OCI-LY3 (cell line): ENCODE measurements at regions not wholly inside any gene's neighbourhood (a gene's known extent, or its start where the extent isn't known, plus 50 kb on each side); places are given as distances from the start of the nearest gene placed in this dataset.

Experiments
- EZH2phosphoT487 ChIP-seq: fragments of 200-600 bp; shearing (Covaris generic); IDR thresholded peaks from 2 replicates; pipeline ENCODE4 v1.6.1; 2018; ENCODE audit warnings: antibody characterized with exemption, mixed run types, low read depth
- TF ChIP-seq, protein P1 (sequence below): fragments of 200-600, 300-600 bp; sonication (generic); IDR thresholded peaks from 2 replicates; pipeline ENCODE4 v1.5.1; 2014; ENCODE audit warnings: antibody characterized with exemption, low read length, low read depth

DNA sequence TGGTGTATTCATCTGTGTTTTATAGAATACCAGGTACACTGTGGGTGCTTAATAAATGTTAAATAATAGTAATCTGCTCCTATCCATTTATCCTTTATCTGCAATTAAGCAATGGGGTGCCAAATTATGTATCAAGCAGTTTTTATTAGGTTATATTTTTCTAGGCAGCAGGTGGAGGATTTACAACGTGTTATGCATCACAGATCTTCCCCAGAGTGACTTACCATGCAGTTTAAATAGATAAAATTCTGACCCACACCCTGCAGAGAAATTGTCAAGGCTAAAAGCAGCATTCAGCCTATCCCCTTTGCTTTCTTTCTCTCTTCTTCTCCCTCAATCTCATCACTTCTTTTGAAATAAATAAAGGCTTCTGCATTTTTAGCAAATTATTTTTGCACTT is 306.4 kb downstream of the CXXC4 start:
- TF ChIP-seq, protein P1, sequence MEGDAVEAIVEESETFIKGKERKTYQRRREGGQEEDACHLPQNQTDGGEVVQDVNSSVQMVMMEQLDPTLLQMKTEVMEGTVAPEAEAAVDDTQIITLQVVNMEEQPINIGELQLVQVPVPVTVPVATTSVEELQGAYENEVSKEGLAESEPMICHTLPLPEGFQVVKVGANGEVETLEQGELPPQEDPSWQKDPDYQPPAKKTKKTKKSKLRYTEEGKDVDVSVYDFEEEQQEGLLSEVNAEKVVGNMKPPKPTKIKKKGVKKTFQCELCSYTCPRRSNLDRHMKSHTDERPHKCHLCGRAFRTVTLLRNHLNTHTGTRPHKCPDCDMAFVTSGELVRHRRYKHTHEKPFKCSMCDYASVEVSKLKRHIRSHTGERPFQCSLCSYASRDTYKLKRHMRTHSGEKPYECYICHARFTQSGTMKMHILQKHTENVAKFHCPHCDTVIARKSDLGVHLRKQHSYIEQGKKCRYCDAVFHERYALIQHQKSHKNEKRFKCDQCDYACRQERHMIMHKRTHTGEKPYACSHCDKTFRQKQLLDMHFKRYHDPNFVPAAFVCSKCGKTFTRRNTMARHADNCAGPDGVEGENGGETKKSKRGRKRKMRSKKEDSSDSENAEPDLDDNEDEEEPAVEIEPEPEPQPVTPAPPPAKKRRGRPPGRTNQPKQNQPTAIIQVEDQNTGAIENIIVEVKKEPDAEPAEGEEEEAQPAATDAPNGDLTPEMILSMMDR: no peak
- no peak for TF ChIP-seq EZH2phosphoT487
